ENCODE measurements at regions not wholly inside any gene's neighbourhood (a gene's known extent, or its start where the extent isn't known, plus 50 kb on each side); places are given as distances from the start of the nearest gene placed in this dataset.

GRCh38 chr16:72517154-72517553, 345.2 kb upstream of the PMFBP1 start:
- Histone ChIP-seq H4K20me1 (replicated peaks in 1 of 2; ENCODE audit: control insufficient read depth in 1 of 2, insufficient read depth in 2 of 2, low read length in 2 of 2) (no peaks in the 10 kb centered on the region), H4K8ac (ENCODE audit: extremely low read depth, insufficient read depth, low read length) (no peak overlapping the region), H3K4me2 (ENCODE audit: insufficient read depth in 1 of 2, low read depth in 2 of 2, low read length in 2 of 2) (no peak overlapping the region), H4K91ac (replicated peaks; ENCODE audit: insufficient read length, low read length) (no peak overlapping the region), H3K9ac (replicated peaks in 1 of 4; ENCODE audit: extremely low read depth in 1 of 4, low read depth in 3 of 4, low read length in 3 of 4) (no peak overlapping the region), H2BK20ac (ENCODE audit: low read length) (no peak overlapping the region), H3K56ac (replicated peaks; ENCODE audit: insufficient read length, low read depth, low read length) (no peak overlapping the region), H3K23me2 (ENCODE audit: low read depth, low read length) (no peaks in the 10 kb centered on the region), H3K27ac (ENCODE audit: low read depth, low read length) (no peak overlapping the region), H2BK15ac (ENCODE audit: low read length) (no peak overlapping the region), H3K23ac (ENCODE audit: insufficient read length) (no peak overlapping the region), H3K4ac (replicated peaks; ENCODE audit: insufficient read length, low read depth, low read length) (no peak overlapping the region), H3K14ac (ENCODE audit: insufficient read length) (no peak overlapping the region), H3K79me2 (ENCODE audit: control insufficient read depth in 1 of 2, insufficient read depth in 2 of 2, low read length in 2 of 2) (no peaks in the 10 kb centered on the region), H3K4me3 (ENCODE audit: extremely low read depth in 1 of 4, insufficient read depth in 2 of 4, low read depth in 3 of 4, low read length in 4 of 4) (no peak overlapping the region), H4K5ac (ENCODE audit: insufficient read length, low read depth, low read length) (no peak overlapping the region), H2AK5ac (ENCODE audit: low read depth, low read length) (no peak overlapping the region), H3K79me1 (ENCODE audit: low read depth, low read length) (no peaks in the 10 kb centered on the region), H3K27me3 (replicated peaks in 1 of 4; ENCODE audit: control insufficient read depth in 3 of 4, extremely low read depth in 1 of 4, insufficient read depth in 3 of 4, low read length in 3 of 4) (no peaks in the 10 kb centered on the region), H2BK5ac (ENCODE audit: low read depth, low read length) (no peak overlapping the region), H3K9me3 (ENCODE audit: insufficient read depth in 2 of 2, low read depth in 1 of 2, low read length in 1 of 2) (peaks cover under 1 to 3% of the 10 kb centered on the region in 2 experiments; a peak in 2 of 4 replicates), H2AFZ (ENCODE audit: low read length) (no peak overlapping the region), H3K4me1 (replicated peaks in 1 of 4; ENCODE audit: control insufficient read depth in 3 of 4, insufficient read depth in 4 of 4, low read length in 3 of 4) (no peaks in the 10 kb centered on the region), H2BK12ac (ENCODE audit: low read depth, low read length) (no peak overlapping the region), H2BK120ac (replicated peaks; ENCODE audit: low read depth, low read length) (no peak overlapping the region), H3K36me3 (ENCODE audit: control insufficient read depth in 2 of 4, insufficient read depth in 4 of 4, low read length in 3 of 4) (peaks cover 0 to 7% (median under 1%) of the 10 kb centered on the region in 4 experiments; a peak in 5 of 8 replicates), H3K18ac (ENCODE audit: extremely low read depth, low read length) (no peak overlapping the region)
- WGBS, 2 experiments (ENCODE audit: extremely low coverage in 1 of 2, insufficient coverage in 1 of 2, insufficient read length in 1 of 2, insufficient replicate concordance in 2 of 2, low coverage in 1 of 2, low lambda C conversion rate in 2 of 2, missing lambda C conversion rate in 1 of 2), result 83% methylated on average over 2 of the region's 2 CpGs; no CpG with 5 or more reads in 1 of the 2 experiments
- FAIRE-seq (no peak), DNase-seq (ENCODE audit: low read depth in 1 of 2, low spot score in 2 of 2) (no peak)
- ChIA-PET POLR2A (ENCODE audit: partially characterized antibody) (no interaction called here), CTCF (ENCODE audit: partially characterized antibody) (no interaction called here)
- TF ChIP-seq CEBPB (IDR thresholded peaks at IDR 0.05; ENCODE audit: low read depth, low read length) (no peak), RNF2 (IDR thresholded peaks at IDR 0.05; ENCODE audit: borderline replicate concordance, low read depth, low read length, missing control alignments, poor library complexity, severe bottlenecking) (no peak), CBX8 (IDR thresholded peaks at IDR 0.05; ENCODE audit: borderline replicate concordance, low read depth, low read length) (no peak), HDAC6 (IDR thresholded peaks at IDR 0.05; ENCODE audit: low read depth, low read length) (no peak), E2F6 (IDR thresholded peaks at IDR 0.05) (no peak), CHD1 (IDR thresholded peaks at IDR 0.05; ENCODE audit: low read depth, low read length) (no peak), CREB1 (IDR thresholded peaks at IDR 0.05) (no peak), BACH1 (IDR thresholded peaks at IDR 0.05; ENCODE audit: low read length) (no peak), POLR2A (IDR thresholded peaks at IDR 0.05; ENCODE audit: control extremely low read depth in 1 of 2, low read depth in 2 of 2, low read length in 2 of 2) (no peak), GABPA (IDR thresholded peaks at IDR 0.05; ENCODE audit: borderline replicate concordance, insufficient read depth, low read length) (no peak), USF2 (IDR thresholded peaks at IDR 0.05; ENCODE audit: low read length) (no peak), JUND (IDR thresholded peaks at IDR 0.05; ENCODE audit: low read length) (no peak)
